ENCODE measurements at regions not wholly inside any gene's neighbourhood (a gene's known extent, or its start where the extent isn't known, plus 50 kb on each side); places are given as distances from the start of the nearest gene placed in this dataset.

GRCh38 chr4:123936621-123937043 lies 540.0 kb downstream of the SPRY1 start:
- ChIA-PET CTCF (interaction anchor here (0.6 kb wide), 1 partner anchor 618 kb away, joined by 4 read pairs; no protein-coding TSS in a partner anchor), POLR2A (interaction anchor here (0.6 kb wide), 2 partner anchors 21 to 24 kb away, joined by 3 to 6 read pairs; no protein-coding TSS in a partner anchor)
- Mint-ChIP-seq H3K9me3 (no peaks in the 10 kb centered on the region), H3K27ac (no peak overlapping the region), H3K4me3 (no peak overlapping the region), H3K36me3 (ENCODE audit: low read depth) (no peaks in the 10 kb centered on the region), H3K4me1 (no peaks in the 10 kb centered on the region), H3K27me3 (peaks cover 2% of the 10 kb centered on the region)
- no peak for DNase-seq

GRCh38 chr4:123937581-123937980 lies 541.0 kb downstream of the SPRY1 start:
- H3K27ac Mint-ChIP-seq: no peak overlapping the region
- ChIA-PET POLR2A (no interaction called here), CTCF (no interaction called here)

DNA sequence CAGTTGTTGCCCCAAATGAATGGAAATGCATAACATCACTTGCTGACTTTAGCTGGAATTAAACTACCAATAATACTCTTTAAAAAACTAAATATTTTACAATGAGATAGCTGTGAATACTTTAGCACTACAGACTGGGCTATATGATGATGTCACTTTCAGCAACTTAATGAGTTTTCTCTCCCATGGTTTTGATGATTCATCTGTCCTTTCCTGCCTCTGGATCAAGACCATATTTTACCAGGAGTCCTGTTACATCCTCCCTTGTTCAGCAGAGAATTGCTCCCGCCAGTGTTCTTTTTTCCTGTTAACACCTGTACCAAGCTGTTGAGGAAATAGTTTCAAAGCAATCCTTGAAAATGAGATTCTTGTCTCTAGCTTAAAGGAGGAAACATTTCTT lies 543.0 kb downstream of the SPRY1 start:
- no peaks in the 10 kb centered on the region for H3K36me3 Mint-ChIP-seq (ENCODE audit: low read depth)
- peaks cover 2% of the 10 kb centered on the region for H3K27me3 Mint-ChIP-seq
- POLR2A ChIA-PET: no interaction called here
- H3K27ac Mint-ChIP-seq: no peak overlapping the region
- H3K4me3 Mint-ChIP-seq: no peak overlapping the region
- DNase-seq: no peak
- no peaks in the 10 kb centered on the region for H3K9me3 Mint-ChIP-seq
- H3K4me1 Mint-ChIP-seq: no peaks in the 10 kb centered on the region
- CTCF ChIA-PET: no interaction called here

More at GRCh38 chr4:123937581-123937980, 541.0 kb downstream of the SPRY1 start:
- H3K36me3 Mint-ChIP-seq (ENCODE audit: low read depth): no peaks in the 10 kb centered on the region
- H3K27me3 Mint-ChIP-seq: peaks cover 2% of the 10 kb centered on the region
- no peak overlapping the region for H3K4me3 Mint-ChIP-seq
- no peak for DNase-seq
- H3K4me1 Mint-ChIP-seq: no peaks in the 10 kb centered on the region
- H3K9me3 Mint-ChIP-seq: no peaks in the 10 kb centered on the region

DNA sequence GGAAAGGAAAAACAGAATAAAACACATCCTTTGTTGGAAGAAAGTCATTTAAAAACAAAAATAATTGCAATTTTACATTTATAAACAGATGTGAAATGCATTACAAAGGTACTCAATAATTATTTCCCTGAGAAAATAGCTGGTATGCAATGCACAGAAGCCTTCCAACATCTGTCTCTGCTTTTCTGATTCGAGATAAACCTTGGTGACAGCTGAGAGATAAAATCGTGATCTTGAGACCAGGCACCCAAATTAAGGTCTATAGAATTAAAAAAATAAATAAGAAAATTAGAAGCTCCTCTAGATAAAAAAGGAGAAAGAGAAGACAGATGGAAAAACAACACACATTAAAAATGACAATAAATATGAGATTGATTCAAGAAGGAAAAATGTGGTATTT lies 544.0 kb downstream of the SPRY1 start:
- POLR2A ChIA-PET: no interaction called here
- Mint-ChIP-seq H3K4me1 (no peaks in the 10 kb centered on the region), H3K27ac (no peak overlapping the region), H3K4me3 (no peak overlapping the region), H3K27me3 (peaks cover 2% of the 10 kb centered on the region), H3K9me3 (no peaks in the 10 kb centered on the region), H3K36me3 (ENCODE audit: low read depth) (no peaks in the 10 kb centered on the region)
- DNase-seq: no peak
- CTCF ChIA-PET: no interaction called here

DNA sequence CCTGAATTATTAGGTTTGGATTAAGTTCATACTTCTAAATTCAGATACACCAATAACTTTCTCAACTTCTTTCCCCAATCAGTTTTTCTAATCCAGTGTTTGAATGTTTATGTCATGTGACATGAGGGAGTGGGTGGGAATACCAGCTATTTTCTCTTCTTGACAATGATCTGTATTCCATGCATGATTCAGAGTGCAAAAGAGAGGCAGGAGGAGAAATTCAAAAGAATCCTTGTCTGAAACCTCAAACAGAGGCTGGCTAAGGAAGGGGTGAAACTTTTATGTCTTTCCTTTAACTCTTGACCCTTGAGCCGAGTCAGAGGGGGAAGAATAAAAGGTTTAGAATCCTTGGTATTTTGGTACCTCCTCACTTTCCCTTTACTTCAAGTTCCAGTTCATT lies 544.7 kb downstream of the SPRY1 start:
- H3K9me3 Mint-ChIP-seq: no peaks in the 10 kb centered on the region
- ChIA-PET CTCF (no interaction called here), POLR2A (no interaction called here)
- no peak overlapping the region for H3K4me3 Mint-ChIP-seq
- peaks cover 2% of the 10 kb centered on the region for H3K27me3 Mint-ChIP-seq
- no peaks in the 10 kb centered on the region for H3K4me1 Mint-ChIP-seq
- no peak for DNase-seq
- no peaks in the 10 kb centered on the region for H3K36me3 Mint-ChIP-seq (ENCODE audit: low read depth)
- no peak overlapping the region for H3K27ac Mint-ChIP-seq

DNA sequence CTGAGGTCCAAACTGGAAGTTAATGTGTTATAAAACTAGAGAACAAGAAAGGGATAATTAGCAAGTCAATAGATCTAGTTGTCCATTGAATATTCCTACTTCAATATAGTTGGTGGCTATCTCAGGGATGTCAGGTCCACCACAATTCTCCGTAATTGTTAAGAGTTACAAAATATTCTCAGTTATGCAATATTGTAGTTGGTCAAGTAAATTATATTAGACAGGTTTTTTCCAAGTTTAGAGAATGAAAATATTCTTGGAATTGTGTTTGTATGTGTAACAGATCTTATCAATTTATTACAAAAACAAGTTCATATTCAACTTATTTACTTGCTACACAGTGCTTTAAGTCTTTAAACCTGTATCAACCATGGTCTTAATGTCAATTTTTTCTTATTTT lies 547.4 kb downstream of the SPRY1 start:
- no peaks in the 10 kb centered on the region for H3K27me3 Mint-ChIP-seq
- no peak for DNase-seq
- no peak overlapping the region for H3K4me3 Mint-ChIP-seq
- ChIA-PET CTCF (no interaction called here), POLR2A (no interaction called here)
- no peak overlapping the region for H3K27ac Mint-ChIP-seq
- H3K4me1 Mint-ChIP-seq: no peaks in the 10 kb centered on the region
- no peaks in the 10 kb centered on the region for H3K9me3 Mint-ChIP-seq
- H3K36me3 Mint-ChIP-seq (ENCODE audit: low read depth): no peaks in the 10 kb centered on the region

DNA sequence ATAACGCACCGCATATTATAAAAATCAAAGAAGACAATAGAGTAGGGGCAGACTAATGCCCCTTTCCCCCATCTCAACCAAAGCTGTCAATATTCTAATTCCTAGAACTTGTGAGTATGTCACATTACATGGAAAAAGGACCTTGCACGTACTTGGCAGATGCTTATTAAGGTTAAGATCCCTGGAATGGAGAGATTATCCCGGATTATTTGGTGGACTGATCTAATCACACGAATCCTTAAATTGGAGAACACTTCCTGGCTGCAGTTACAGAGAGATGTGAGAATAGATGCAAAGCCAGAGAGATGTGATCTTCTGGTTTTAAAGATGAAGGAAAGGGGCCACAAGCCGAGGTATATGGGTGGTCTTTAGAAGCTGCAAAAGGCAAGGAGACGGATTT lies 548.7 kb downstream of the SPRY1 start:
- H3K27ac Mint-ChIP-seq: no peak overlapping the region
- H3K36me3 Mint-ChIP-seq (ENCODE audit: low read depth): no peaks in the 10 kb centered on the region
- POLR2A ChIA-PET: no interaction called here
- H3K4me1 Mint-ChIP-seq: no peaks in the 10 kb centered on the region
- CTCF ChIA-PET: no interaction called here
- H3K9me3 Mint-ChIP-seq: no peaks in the 10 kb centered on the region
- no peak for DNase-seq
- no peak overlapping the region for H3K4me3 Mint-ChIP-seq
- no peaks in the 10 kb centered on the region for H3K27me3 Mint-ChIP-seq

DNA sequence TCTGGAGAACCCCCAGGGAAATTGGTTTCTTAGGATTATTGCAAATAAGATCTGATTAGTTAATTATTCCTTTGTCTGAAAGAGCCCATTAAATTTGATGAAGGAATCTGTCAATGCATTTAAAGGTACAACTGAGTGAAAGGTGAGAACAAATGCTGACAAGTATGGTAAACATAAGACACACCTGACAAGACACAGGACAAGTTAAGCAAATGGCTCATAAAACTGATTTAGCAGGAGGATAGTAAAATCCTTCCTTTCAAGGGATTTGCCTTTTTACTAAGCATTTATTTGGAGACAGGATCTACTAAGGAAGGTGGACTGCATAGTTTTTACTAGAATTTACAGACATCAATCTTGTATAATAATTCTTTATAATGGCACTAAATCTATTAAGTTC lies 553.9 kb downstream of the SPRY1 start:
- no peaks in the 10 kb centered on the region for H3K4me1 Mint-ChIP-seq

GRCh38 chr4:123952530-123953274 lies 556.1 kb downstream of the SPRY1 start:
- H3K36me3 Mint-ChIP-seq (ENCODE audit: low read depth): no peaks in the 10 kb centered on the region
- H3K4me1 Mint-ChIP-seq: no peaks in the 10 kb centered on the region
- H3K27me3 Mint-ChIP-seq: no peaks in the 10 kb centered on the region
- ChIA-PET POLR2A (no interaction called here), CTCF (no interaction called here)
- DNase-seq: no peak
- no peak overlapping the region for H3K27ac Mint-ChIP-seq
- no peak overlapping the region for H3K4me3 Mint-ChIP-seq
- no peaks in the 10 kb centered on the region for H3K9me3 Mint-ChIP-seq

More for the DNA sequence above, 553.9 kb downstream of the SPRY1 start:
- CTCF ChIA-PET: no interaction called here
- no peaks in the 10 kb centered on the region for H3K36me3 Mint-ChIP-seq (ENCODE audit: low read depth)
- H3K4me3 Mint-ChIP-seq: no peak overlapping the region
- DNase-seq: no peak
- POLR2A ChIA-PET: no interaction called here
- H3K27ac Mint-ChIP-seq: no peak overlapping the region
- no peaks in the 10 kb centered on the region for H3K9me3 Mint-ChIP-seq
- H3K27me3 Mint-ChIP-seq: no peaks in the 10 kb centered on the region

DNA sequence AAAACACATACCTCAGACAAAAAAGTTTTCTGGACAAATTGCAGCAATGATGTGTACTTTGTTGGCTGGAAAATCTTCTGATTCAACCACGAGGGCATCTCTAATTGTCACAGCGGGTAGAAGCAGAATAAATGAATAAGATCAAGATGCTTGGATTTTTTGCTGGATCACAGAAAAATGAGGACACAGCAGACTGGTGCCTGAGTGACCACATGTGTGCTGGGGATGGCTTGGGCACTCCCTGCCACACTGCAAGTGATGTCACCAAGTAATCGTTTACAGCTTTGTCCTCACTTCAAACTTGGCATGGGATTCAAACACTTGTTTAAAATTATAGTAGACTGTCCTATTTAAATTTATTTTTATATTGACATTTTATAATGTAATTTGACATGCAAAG lies 557.0 kb downstream of the SPRY1 start:
- no peaks in the 10 kb centered on the region for H3K4me1 Mint-ChIP-seq
- no peaks in the 10 kb centered on the region for H3K36me3 Mint-ChIP-seq (ENCODE audit: low read depth)
- DNase-seq: no peak
- CTCF ChIA-PET: no interaction called here
- no peaks in the 10 kb centered on the region for H3K27me3 Mint-ChIP-seq
- no peak overlapping the region for H3K4me3 Mint-ChIP-seq
- no peak overlapping the region for H3K27ac Mint-ChIP-seq
- no peaks in the 10 kb centered on the region for H3K9me3 Mint-ChIP-seq
- POLR2A ChIA-PET: no interaction called here

DNA sequence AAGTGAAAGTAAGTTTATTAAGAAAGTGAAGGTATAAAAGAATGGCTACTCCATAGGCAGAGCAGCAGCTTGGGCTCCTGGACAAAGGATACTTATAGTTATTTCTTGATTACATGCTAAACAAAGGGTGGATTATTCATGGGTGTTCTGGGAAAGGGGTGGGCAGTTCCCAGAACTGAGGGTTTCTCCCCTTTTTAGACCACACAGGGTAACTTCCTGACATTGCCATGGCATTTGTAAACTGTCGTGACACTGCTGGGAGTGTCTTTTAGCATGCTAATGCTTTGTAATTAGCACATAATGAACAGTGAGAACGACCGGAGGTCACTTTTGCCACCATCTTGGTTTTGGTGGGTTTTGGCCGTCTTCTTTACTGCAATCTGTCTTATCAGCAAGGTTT lies 557.6 kb downstream of the SPRY1 start:
- H3K27ac Mint-ChIP-seq: no peak overlapping the region
- ChIA-PET CTCF (no interaction called here), POLR2A (no interaction called here)
- H3K36me3 Mint-ChIP-seq (ENCODE audit: low read depth): no peaks in the 10 kb centered on the region
- H3K27me3 Mint-ChIP-seq: no peaks in the 10 kb centered on the region
- H3K9me3 Mint-ChIP-seq: no peaks in the 10 kb centered on the region
- no peak overlapping the region for H3K4me3 Mint-ChIP-seq
- no peak for DNase-seq
- no peaks in the 10 kb centered on the region for H3K4me1 Mint-ChIP-seq

DNA sequence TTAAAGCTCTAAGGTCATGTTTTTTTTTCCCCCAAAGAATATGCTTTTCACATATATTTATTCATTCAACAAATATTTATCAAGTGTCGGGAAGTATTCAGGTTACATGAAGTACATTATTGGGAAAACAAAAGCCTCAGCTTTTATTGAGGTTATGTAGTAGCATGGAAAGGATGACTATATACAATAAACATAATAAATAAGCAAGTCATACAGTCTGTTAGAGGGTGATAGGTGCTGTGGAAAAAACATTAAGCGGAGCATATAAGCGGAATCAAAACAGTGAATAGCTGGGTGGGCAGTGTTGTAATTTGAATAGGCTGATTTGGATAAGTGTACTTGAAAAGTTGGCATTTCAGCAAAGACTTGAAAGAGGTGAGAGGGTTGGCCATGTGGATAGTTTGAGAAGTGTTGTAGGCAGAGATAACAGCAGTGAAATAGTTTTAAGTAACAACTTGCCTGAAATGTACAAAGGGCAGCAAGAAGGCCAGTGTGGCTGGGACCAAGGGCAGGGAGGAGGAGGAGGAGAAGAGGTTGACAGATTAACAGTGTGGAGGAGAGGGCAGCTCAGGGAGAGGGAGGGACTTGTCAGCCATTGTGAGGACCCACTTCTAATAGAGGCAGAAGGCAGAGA lies 558.7 kb downstream of the SPRY1 start:
- H3K4me1 Mint-ChIP-seq: no peaks in the 10 kb centered on the region
- CTCF ChIA-PET: no interaction called here
- H3K36me3 Mint-ChIP-seq (ENCODE audit: low read depth): no peaks in the 10 kb centered on the region
- H3K9me3 Mint-ChIP-seq: no peaks in the 10 kb centered on the region
- no peak overlapping the region for H3K27ac Mint-ChIP-seq
- POLR2A ChIA-PET: no interaction called here
- no peaks in the 10 kb centered on the region for H3K27me3 Mint-ChIP-seq
- DNase-seq: no peak
- no peak overlapping the region for H3K4me3 Mint-ChIP-seq

GRCh38 chr4:123956204-123956603 lies 559.6 kb downstream of the SPRY1 start:
- Mint-ChIP-seq H3K27me3 (no peaks in the 10 kb centered on the region), H3K4me3 (no peak overlapping the region), H3K4me1 (no peaks in the 10 kb centered on the region), H3K36me3 (ENCODE audit: low read depth) (no peaks in the 10 kb centered on the region), H3K9me3 (no peaks in the 10 kb centered on the region), H3K27ac (no peak overlapping the region)
- DNase-seq: no peak
- ChIA-PET CTCF (interaction anchor here (1.6 kb wide), 1 partner anchor 10 kb away, joined by 8 read pairs; no protein-coding TSS in a partner anchor), POLR2A (no interaction called here)
